Panc1 (cell line): ENCODE measurements at regions not wholly inside any gene's neighbourhood (a gene's known extent, or its start where the extent isn't known, plus 50 kb on each side); places are given as distances from the start of the nearest gene placed in this dataset.
"Not testable (repeated sequence)": the region's sequence is repeated elsewhere in the genome, so short reads cannot be mapped to it uniquely, and the experiment has no call there.

Experiments used
- ATAC-seq: fragments of 200-7000 bp; cut with Tn5 transposase; 2 replicates; pipeline ENCODE4 v1.9.1; 2020; ENCODE audit warnings: mild to moderate bottlenecking, moderate library complexity
- BruUV-seq: library from RNA; stranded (reverse); fragments of 400-500 nt; replicated peaks from 2 replicates; lab custom pipeline; 2021; lab: Mats Ljungman, UMichigan
- CTCF ChIA-PET: fragments of 300-600 bp; sonication (Branson Sonifier 250); formaldehyde crosslinking; loops from one replicate; lab custom pipeline; 2022; ENCODE audit warnings: antibody characterized with exemption; lab: Charles Lee
- POLR2A ChIA-PET: fragments of 300-600 bp; sonication (Branson Sonifier 250); formaldehyde crosslinking; loops from one replicate; lab custom pipeline; 2022; ENCODE audit warnings: antibody characterized with exemption; lab: Charles Lee
- DNase-seq: peaks from one replicate; pipeline ENCODE4 v3.0.0-alpha.2; 2010; ENCODE audit warnings: low read depth, low spot score
- H3K27ac ChIP-seq: 2 replicates; pipeline ENCODE4 v1.5.1; 2011; ENCODE audit warnings: mild to moderate bottlenecking, low read length, inconsistent platforms
- H3K27me3 ChIP-seq: fragments of 200-500 bp; sonication (Bioruptor generic); 2 replicates; pipeline ENCODE4 v1.6.0; 2014; ENCODE audit warnings: low read length, inconsistent platforms; ENCODE audit not compliant: control insufficient read depth, insufficient read depth
- H3K36me3 ChIP-seq: fragments of 200-500 bp; sonication (Bioruptor generic); 2 replicates; pipeline ENCODE4 v1.5.1; 2014; ENCODE audit warnings: inconsistent platforms, mild to moderate bottlenecking, low read length, moderate library complexity; ENCODE audit not compliant: control insufficient read depth, insufficient read depth
- H3K4me1 ChIP-seq: 2 replicates; pipeline ENCODE4 v1.5.1; 2011; ENCODE audit warnings: inconsistent platforms, mild to moderate bottlenecking, low read length, moderate library complexity; ENCODE audit not compliant: control insufficient read depth, insufficient read depth
- H3K4me3 ChIP-seq, 2 experiments: 2 replicates each; pipeline ENCODE4 v1.5.1; 2011 to 2012; ENCODE audit warnings: low read depth in 2 of 2, low read length in 2 of 2, mild to moderate bottlenecking in 2 of 2, inconsistent platforms in 1 of 2, moderate library complexity in 1 of 2
- H3K9me3 ChIP-seq: fragments of 200-500 bp; sonication (Bioruptor generic); 2 replicates; pipeline ENCODE4 v1.5.1; 2014; ENCODE audit warnings: low read depth, mild to moderate bottlenecking, inconsistent platforms, low read length, moderate library complexity; ENCODE audit not compliant: control insufficient read depth, insufficient read depth
- CTCF ChIP-seq: fragments of 450-650 bp; IDR thresholded peaks from 2 replicates; pipeline ENCODE4 v1.5.1; 2017; ENCODE audit warnings: mild to moderate bottlenecking
- POLR2AphosphoS5 ChIP-seq: IDR thresholded peaks from 2 replicates; pipeline ENCODE4 v1.6.1; 2012; ENCODE audit warnings: mild to moderate bottlenecking, low read depth, low read length, moderate library complexity
- REST ChIP-seq, 2 experiments: IDR thresholded peaks; 2 replicates each; pipeline ENCODE4 v1.6.1; 2011 to 2012; ENCODE audit warnings: low read depth in 2 of 2, control low read depth in 1 of 2, low read length in 1 of 2, mild to moderate bottlenecking in 1 of 2, moderate library complexity in 1 of 2; ENCODE audit not compliant: insufficient read depth in 1 of 2
- SIN3A ChIP-seq: IDR thresholded peaks from 2 replicates; pipeline ENCODE4 v1.6.1; 2012; ENCODE audit warnings: low read depth, mild to moderate bottlenecking, low read length, moderate library complexity, borderline replicate concordance; ENCODE audit not compliant: insufficient read depth
- TCF7L2 ChIP-seq: IDR thresholded peaks from 2 replicates; pipeline ENCODE4 v1.6.1; 2011; ENCODE audit warnings: mild to moderate bottlenecking, low read depth, low read length, inconsistent platforms
- in situ Hi-C: cut with HindIII; loops from 2 replicates; pipeline ENCODE4 v1.10.0; 2016; ENCODE audit warnings: low sequenced_read_pairs, low pct_unique_long_range_greater_than_20kb
- intact Hi-C: fragments of 100-400 bp; cut with micrococcal nuclease; formaldehyde crosslinking; loops from one replicate; pipeline ENCODE4 v1.10.0; 2022; ENCODE audit not compliant: unreplicated experiment

- Histone ChIP-seq H3K36me3 (no peaks in the 10 kb centered on the region), H3K4me3 (no peak overlapping the region), H3K4me1 (no peaks in the 10 kb centered on the region), H3K9me3 (no peaks in the 10 kb centered on the region), H3K27me3 (no peaks in the 10 kb centered on the region), H3K27ac (no peak overlapping the region)
- ATAC-seq: no peak
- in situ Hi-C loops (no loop called here), intact Hi-C loops (no loop called here)
- TF ChIP-seq REST (IDR thresholded peaks at IDR 0.05; ENCODE audit: insufficient read depth in 1 of 2, low read depth in 2 of 2, low read length in 1 of 2) (no peak), TCF7L2 (no peak), POLR2AphosphoS5 (no peak), SIN3A (no peak), CTCF (no peak)
- no peak for DNase-seq
- POLR2A ChIA-PET: interaction anchor here (0.6 kb wide), 1 partner anchor 87 kb away, joined by 3 read pairs; no protein-coding TSS in a partner anchor
- CTCF ChIA-PET: no interaction called here
- no TSS peak for BruUV-seq
Observed at GRCh38 chr5:115450741-115451140, 93.8 kb downstream of the FEM1C start.

GRCh38 chr5:115448630-115449029, 95.9 kb downstream of the FEM1C start:
- CTCF ChIA-PET, H3K4me1 ChIP-seq, BruUV-seq, H3K27me3 ChIP-seq, H3K4me3 ChIP-seq, in situ Hi-C loops, intact Hi-C loops, H3K27ac ChIP-seq, ATAC-seq, POLR2A ChIA-PET, DNase-seq, H3K9me3 ChIP-seq, H3K36me3 ChIP-seq: not testable (repeated sequence)

- no peaks in the 10 kb centered on the region for H3K27me3 ChIP-seq
- H3K27ac ChIP-seq: no peak overlapping the region
- no peak overlapping the region for H3K4me3 ChIP-seq
- no peaks in the 10 kb centered on the region for H3K36me3 ChIP-seq
- no TSS peak for BruUV-seq
- intact Hi-C loops (no loop called here), in situ Hi-C loops (no loop called here)
- CTCF ChIA-PET: no interaction called here
- ATAC-seq (no peak), DNase-seq (no peak)
- no peaks in the 10 kb centered on the region; the same call in 1 of the 2 replicates for H3K9me3 ChIP-seq
- POLR2A ChIA-PET: no interaction called here
- TF ChIP-seq REST (IDR thresholded peaks at IDR 0.05; ENCODE audit: insufficient read depth in 1 of 2, low read depth in 2 of 2, low read length in 1 of 2) (no peak), CTCF (no peak), TCF7L2 (no peak), POLR2AphosphoS5 (no peak), SIN3A (no peak)
- no peaks in the 10 kb centered on the region for H3K4me1 ChIP-seq
Observed at GRCh38 chr5:115440782-115441451, 103.7 kb downstream of the FEM1C start.
